Mucosa of rectum (tissue), 2 donors: ENCODE measurements at regions not wholly inside any gene's neighbourhood (a gene's known extent, or its start where the extent isn't known, plus 50 kb on each side); places are given as distances from the start of the nearest gene placed in this dataset.
A peak's percentile ranks its signal among the peaks of the same experiment; 100 is the strongest.

Experiments
- H3K27ac ChIP-seq, 2 donors: one replicate each; pipeline ENCODE4 v1.7.0; 2013; ENCODE audit warnings: inconsistent platforms in 2 of 2, low read depth in 2 of 2, low read length in 2 of 2
- H3K27me3 ChIP-seq, 2 donors: one replicate each; pipeline ENCODE4 v1.7.0; 2013; ENCODE audit warnings: low read length in 2 of 2; ENCODE audit not compliant: control insufficient read depth in 2 of 2, insufficient read depth in 2 of 2
- H3K36me3 ChIP-seq, 2 donors: one replicate each; pipeline ENCODE4 v1.7.0; 2013; ENCODE audit warnings: low read length in 2 of 2; ENCODE audit not compliant: control insufficient read depth in 2 of 2, insufficient read depth in 2 of 2
- H3K4me1 ChIP-seq, 2 donors: one replicate each; pipeline ENCODE4 v1.7.0; 2013; ENCODE audit warnings: low read length in 2 of 2, mild to moderate bottlenecking in 1 of 2; ENCODE audit not compliant: control insufficient read depth in 2 of 2, insufficient read depth in 2 of 2
- H3K4me3 ChIP-seq, 2 donors: one replicate each; pipeline ENCODE4 v1.7.0; 2013; ENCODE audit warnings: low read length in 2 of 2
- H3K9ac ChIP-seq, 2 donors: one replicate each; pipeline ENCODE4 v1.7.0; 2013; ENCODE audit warnings: low read length in 2 of 2, low read depth in 1 of 2, mild to moderate bottlenecking in 1 of 2
- H3K9me3 ChIP-seq, 2 donors: one replicate each; pipeline ENCODE4 v1.7.0; 2013; ENCODE audit warnings: low read length in 2 of 2; ENCODE audit not compliant: control insufficient read depth in 2 of 2
- donor health status: healthy.
- donor health status: Normal muscosa, but diverticular disease.

GRCh38 chr13:73198991-73199411, 140.2 kb downstream of the KLF5 start:
- H3K36me3 ChIP-seq: no peaks in the 10 kb centered on the region
- H3K27ac ChIP-seq: peak overlapping the region in 1 of 2 donors; percentile 59
- H3K9ac ChIP-seq: no peak overlapping the region
- no peak overlapping the region for H3K4me3 ChIP-seq
- H3K9me3 ChIP-seq: no peaks in the 10 kb centered on the region
- peaks cover 0 to 8% of the 10 kb centered on the region in 2 donors for H3K4me1 ChIP-seq
- H3K27me3 ChIP-seq: no peaks in the 10 kb centered on the region

GRCh38 chr13:73195091-73195490, 136.3 kb downstream of the KLF5 start:
- Histone ChIP-seq H3K27ac (peak overlapping the region in 1 of 2 donors; percentile 45), H3K4me3 (peak overlapping the region in 1 of 2 donors; percentile 49), H3K9ac (peak overlapping the region in 1 of 2 donors; percentile 15), H3K36me3 (no peaks in the 10 kb centered on the region), H3K4me1 (peaks cover 5 to 14% of the 10 kb centered on the region in 2 donors), H3K27me3 (no peaks in the 10 kb centered on the region), H3K9me3 (no peaks in the 10 kb centered on the region)

- Histone ChIP-seq H3K9ac (peak overlapping the region; percentile 36 to 44), H3K36me3 (no peaks in the 10 kb centered on the region), H3K4me3 (peak overlapping the region; percentile 33 to 49), H3K4me1 (peaks cover 5 to 19% of the 10 kb centered on the region in 2 donors), H3K27me3 (no peaks in the 10 kb centered on the region), H3K9me3 (no peaks in the 10 kb centered on the region), H3K27ac (peak overlapping the region; percentile 82 to 86)
Measured at GRCh38 chr13:73194310-73194709, 135.5 kb downstream of the KLF5 start.

- H3K27ac ChIP-seq: peak overlapping the region; percentile 82 to 86
- no peak overlapping the region for H3K4me3 ChIP-seq
- H3K36me3 ChIP-seq: no peaks in the 10 kb centered on the region
- H3K9me3 ChIP-seq: no peaks in the 10 kb centered on the region
- no peaks in the 10 kb centered on the region for H3K27me3 ChIP-seq
- no peak overlapping the region for H3K9ac ChIP-seq
- H3K4me1 ChIP-seq: peaks cover 5 to 17% of the 10 kb centered on the region in 2 donors
Measured at GRCh38 chr13:73193554-73193953, 134.7 kb downstream of the KLF5 start.

GRCh38 chr13:73190477-73190876, 131.7 kb downstream of the KLF5 start:
- Histone ChIP-seq H3K27me3 (no peaks in the 10 kb centered on the region), H3K4me1 (peaks cover 5 to 17% of the 10 kb centered on the region in 2 donors), H3K36me3 (no peaks in the 10 kb centered on the region), H3K9ac (no peak overlapping the region), H3K27ac (no peak overlapping the region), H3K9me3 (no peaks in the 10 kb centered on the region), H3K4me3 (no peak overlapping the region)

GRCh38 chr13:73189776-73190175, 131.0 kb downstream of the KLF5 start:
- no peak overlapping the region for H3K27ac ChIP-seq

GRCh38 chr13:73189362-73189761, 130.6 kb downstream of the KLF5 start:
- no peaks in the 10 kb centered on the region for H3K27me3 ChIP-seq

More at GRCh38 chr13:73189776-73190175, 131.0 kb downstream of the KLF5 start:
- Histone ChIP-seq H3K9ac (no peak overlapping the region), H3K9me3 (no peaks in the 10 kb centered on the region), H3K27me3 (no peaks in the 10 kb centered on the region), H3K4me3 (no peak overlapping the region), H3K36me3 (no peaks in the 10 kb centered on the region), H3K4me1 (peaks cover 5 to 17% of the 10 kb centered on the region in 2 donors)

GRCh38 chr13:73187106-73187505, 128.3 kb downstream of the KLF5 start:
- peaks cover 0 to 6% of the 10 kb centered on the region in 2 donors for H3K4me1 ChIP-seq
- H3K9me3 ChIP-seq: no peaks in the 10 kb centered on the region
- no peaks in the 10 kb centered on the region for H3K27me3 ChIP-seq
- no peak overlapping the region for H3K4me3 ChIP-seq
- no peak overlapping the region for H3K27ac ChIP-seq
- no peak overlapping the region for H3K9ac ChIP-seq
- no peaks in the 10 kb centered on the region for H3K36me3 ChIP-seq

More at GRCh38 chr13:73189362-73189761, 130.6 kb downstream of the KLF5 start:
- Histone ChIP-seq H3K4me3 (no peak overlapping the region), H3K36me3 (no peaks in the 10 kb centered on the region), H3K4me1 (peaks cover 5 to 16% of the 10 kb centered on the region in 2 donors), H3K9ac (no peak overlapping the region), H3K27ac (no peak overlapping the region), H3K9me3 (no peaks in the 10 kb centered on the region)

GRCh38 chr13:73179650-73180274, 121.0 kb downstream of the KLF5 start:
- Histone ChIP-seq H3K36me3 (no peaks in the 10 kb centered on the region), H3K27ac (no peak overlapping the region), H3K4me1 (peaks cover 0 to 12% of the 10 kb centered on the region in 2 donors), H3K4me3 (no peak overlapping the region), H3K9me3 (no peaks in the 10 kb centered on the region), H3K27me3 (no peaks in the 10 kb centered on the region), H3K9ac (no peak overlapping the region)

GRCh38 chr13:73177916-73178565, 119.2 kb downstream of the KLF5 start:
- no peaks in the 10 kb centered on the region for H3K27me3 ChIP-seq
- H3K9ac ChIP-seq: no peak overlapping the region
- H3K27ac ChIP-seq: peak overlapping the region; percentile 78 to 82
- H3K9me3 ChIP-seq: no peaks in the 10 kb centered on the region
- no peak overlapping the region for H3K4me3 ChIP-seq
- H3K36me3 ChIP-seq: no peaks in the 10 kb centered on the region
- peaks cover 9 to 20% of the 10 kb centered on the region in 2 donors for H3K4me1 ChIP-seq
